ENCODE measurements at regions not wholly inside any gene's neighbourhood (a gene's known extent, or its start where the extent isn't known, plus 50 kb on each side); places are given as distances from the start of the nearest gene placed in this dataset.

GRCh38 chr11:25901415-25901814 is 430.5 kb upstream of the ANO3 start:
- DNase-seq = no peak

GRCh38 chr11:25902476-25902875 is 429.5 kb upstream of the ANO3 start:
- DNase-seq = no peak

DNA sequence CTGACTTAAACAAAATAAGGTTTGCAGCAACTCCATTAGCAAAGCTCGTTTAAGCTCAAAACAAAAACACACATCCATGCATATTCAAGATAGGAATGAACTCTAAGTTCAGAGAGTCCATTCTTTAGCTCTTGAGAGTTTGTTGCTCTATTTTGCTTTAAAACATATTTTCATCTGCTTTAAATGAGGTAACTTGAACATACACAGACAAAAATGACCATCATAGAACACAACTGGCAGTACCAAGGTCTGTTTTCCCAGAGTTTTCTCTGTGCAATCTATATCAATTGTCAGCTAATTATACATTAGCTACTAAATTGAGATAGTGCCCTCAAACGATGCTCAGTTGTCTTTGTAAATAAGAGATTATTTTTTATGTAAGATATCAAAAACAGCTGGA is 423.2 kb upstream of the ANO3 start:
- DNase-seq = no peak

GRCh38 chr11:25910086-25910485 is 421.8 kb upstream of the ANO3 start:
- DNase-seq = no peak

DNA sequence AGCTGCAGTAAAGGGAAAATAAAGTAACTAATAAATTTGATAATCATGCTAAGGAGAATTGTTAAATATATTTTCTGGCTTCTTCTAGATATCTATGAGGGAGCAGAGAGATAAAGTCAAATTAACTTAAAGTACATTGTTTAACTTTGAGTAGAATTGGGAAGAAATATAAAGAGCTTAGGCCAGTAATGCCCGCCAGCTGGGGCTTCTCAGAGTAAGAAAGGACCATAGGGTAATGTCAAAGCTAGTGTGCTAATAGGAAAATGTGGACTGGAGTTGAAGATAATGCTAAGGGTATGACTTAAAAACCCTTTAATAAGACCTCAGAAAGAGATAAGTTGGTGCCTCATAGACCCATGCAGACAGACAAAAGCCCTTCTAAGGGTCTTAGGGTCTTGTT is 411.6 kb upstream of the ANO3 start:
- no peak for DNase-seq

GRCh38 chr11:25924586-25924985 is 407.3 kb upstream of the ANO3 start:
- DNase-seq = no peak

- DNase-seq = no peak
Measured at GRCh38 chr11:25925359-25925758, 406.6 kb upstream of the ANO3 start.

DNA sequence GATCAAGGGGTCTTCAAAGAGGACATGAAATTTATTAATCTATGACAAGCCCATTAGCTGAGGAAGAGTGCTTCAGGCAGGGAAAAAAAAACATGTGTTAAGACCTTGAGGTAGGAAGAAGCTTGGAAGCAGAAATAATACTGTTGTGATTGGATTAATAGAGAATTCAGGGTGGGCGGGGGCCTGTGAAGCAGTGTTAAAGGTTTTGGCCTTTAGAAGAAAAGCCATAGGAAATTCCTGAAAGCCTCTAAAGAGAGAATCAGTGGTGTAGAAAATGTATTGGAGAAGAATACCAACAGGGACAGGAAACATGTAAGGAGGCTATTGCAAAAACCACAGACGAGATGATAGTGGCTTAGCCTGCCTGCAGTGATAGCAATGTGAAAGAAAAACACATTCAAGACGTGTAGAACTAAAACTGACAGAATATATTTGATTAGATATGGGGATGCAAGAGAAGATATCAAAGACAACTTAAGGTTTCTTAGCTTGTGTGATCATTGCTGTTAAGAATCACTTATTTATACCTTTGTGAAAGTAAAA is 404.4 kb upstream of the ANO3 start:
- DNase-seq = no peak

- no peak for DNase-seq
Measured at GRCh38 chr11:25928076-25928475, 403.9 kb upstream of the ANO3 start.

- no peak for DNase-seq
Measured at GRCh38 chr11:25938952-25939351, 393.0 kb upstream of the ANO3 start.

DNA sequence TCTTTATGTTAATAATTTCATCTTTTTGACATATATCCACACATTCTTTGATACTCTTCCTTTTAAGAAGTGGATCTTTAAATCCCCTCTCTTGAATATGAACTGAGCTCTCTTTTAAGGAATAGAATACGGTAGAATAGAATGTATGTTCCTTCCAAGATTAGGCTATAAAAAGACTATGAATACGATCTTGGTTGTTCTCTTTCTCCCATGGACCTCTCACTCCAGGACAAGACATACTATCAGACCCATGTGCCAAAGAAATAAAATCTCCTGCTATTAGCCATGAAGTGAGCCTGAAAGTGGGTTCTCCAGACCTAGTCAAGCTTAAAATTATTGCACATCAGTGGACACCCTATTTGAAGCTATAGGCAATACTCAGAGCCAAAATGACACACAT is 392.2 kb upstream of the ANO3 start:
- no peak for DNase-seq

DNA sequence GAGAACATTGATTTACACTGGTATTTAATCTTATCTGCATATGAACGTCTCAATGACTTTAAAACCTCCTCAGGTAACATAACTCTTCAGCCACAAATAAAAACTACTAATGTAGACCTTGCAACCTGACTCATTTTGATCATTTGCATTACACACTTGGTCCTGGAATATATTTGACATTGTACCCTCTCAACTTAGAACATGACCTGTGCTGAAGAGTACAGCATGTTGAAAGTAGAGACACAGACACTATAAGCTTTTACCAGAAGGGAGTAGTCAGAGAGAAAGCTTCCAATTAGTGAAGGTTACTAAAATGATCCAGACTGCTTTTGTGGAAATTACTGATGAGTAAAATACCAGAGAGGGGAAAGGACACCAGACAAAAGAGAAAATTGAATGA is 390.6 kb upstream of the ANO3 start:
- no peak for DNase-seq

DNA sequence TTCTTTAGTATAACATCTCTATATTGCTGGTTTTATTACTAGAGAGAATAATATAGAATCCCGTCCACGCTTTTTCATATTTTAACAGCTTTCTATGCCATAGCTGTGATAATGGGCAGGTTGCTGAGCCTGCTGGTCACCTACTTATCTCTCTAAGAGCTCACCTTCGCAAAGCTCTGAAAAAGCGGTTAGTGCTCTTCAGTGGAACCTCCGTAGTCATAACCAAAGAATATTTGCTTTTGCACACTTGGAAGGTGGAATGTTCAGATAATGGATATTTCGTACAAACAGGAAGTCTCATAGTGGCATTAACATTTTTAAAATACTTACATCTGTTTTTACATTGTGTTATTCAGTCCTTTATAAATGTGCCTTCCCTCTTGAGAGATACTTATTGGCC is 388.9 kb upstream of the ANO3 start:
- DNase-seq = no peak

GRCh38 chr11:25943777-25944661 is 387.9 kb upstream of the ANO3 start:
- no peak for DNase-seq

DNA sequence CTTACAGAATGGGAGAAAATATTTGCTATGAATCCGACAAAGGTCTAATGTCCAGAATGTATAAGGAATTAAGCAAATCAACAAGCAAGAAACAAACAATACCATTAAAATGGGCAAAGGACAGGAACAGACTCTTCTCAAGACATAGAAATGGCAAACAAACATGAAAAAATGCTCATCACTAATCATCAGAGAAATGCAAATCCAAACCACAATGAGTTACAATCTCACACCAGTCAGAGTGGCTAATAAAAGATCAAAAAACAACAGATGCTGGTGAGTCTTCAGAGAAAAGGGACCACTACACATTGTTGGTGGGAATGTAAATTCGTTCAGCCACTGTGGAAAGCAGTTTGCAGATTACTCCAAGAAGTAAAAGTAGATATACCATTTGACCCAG is 382.0 kb upstream of the ANO3 start:
- no peak for DNase-seq

- no peak for DNase-seq
Measured at GRCh38 chr11:25953006-25953405, 378.9 kb upstream of the ANO3 start.

GRCh38 chr11:25958045-25958444 is 373.9 kb upstream of the ANO3 start:
- DNase-seq = no peak

GRCh38 chr11:25961539-25961938 is 370.4 kb upstream of the ANO3 start:
- DNase-seq = no peak

GRCh38 chr11:25970726-25971508 is 361.0 kb upstream of the ANO3 start:
- DNase-seq = no peak

- no peak for DNase-seq
Measured at GRCh38 chr11:25980091-25980490, 351.8 kb upstream of the ANO3 start.

- peak; percentile 23 for DNase-seq
Measured at GRCh38 chr11:25981998-25982397, 349.9 kb upstream of the ANO3 start.

GRCh38 chr11:25983280-25983679 is 348.6 kb upstream of the ANO3 start:
- no peak for DNase-seq

DNA sequence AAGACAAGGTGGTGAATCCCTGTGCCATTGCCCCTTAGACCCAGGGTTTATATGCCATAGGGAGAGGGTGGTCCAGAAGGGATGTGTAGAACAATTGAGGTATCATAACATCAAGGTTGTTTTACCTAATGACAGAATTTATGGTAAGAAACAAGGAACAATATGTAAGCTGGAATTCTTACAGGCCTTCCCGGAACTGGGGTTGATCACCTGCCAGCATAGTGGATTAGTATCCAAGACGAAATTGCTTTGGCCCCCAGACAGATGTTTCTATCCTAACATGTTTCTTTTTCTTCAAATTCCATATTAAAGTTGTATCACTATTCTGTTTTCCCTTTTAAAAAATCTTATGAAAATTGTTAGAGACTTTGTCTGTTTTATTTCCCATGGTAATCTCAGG is 343.8 kb upstream of the ANO3 start:
- no peak for DNase-seq

DNA sequence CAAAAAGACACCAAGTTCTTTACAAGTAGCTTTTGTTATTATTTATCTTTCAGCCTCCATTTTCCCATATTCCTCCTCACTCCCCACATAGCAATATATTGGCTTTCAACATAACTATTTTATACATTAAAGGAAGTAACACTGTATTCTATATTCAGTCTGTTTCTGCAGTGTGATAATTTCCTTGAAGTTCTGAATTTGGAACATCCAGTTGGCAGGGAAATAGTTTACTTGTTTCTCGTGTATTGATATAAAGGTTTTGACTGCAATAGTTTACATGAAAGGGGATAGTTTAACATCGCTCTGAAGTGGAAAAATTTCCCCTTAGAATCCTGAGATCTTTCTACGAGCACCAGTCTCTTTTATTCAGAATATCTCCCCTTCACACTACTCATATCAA is 341.5 kb upstream of the ANO3 start:
- no peak for DNase-seq

Measured in suppressor macrophage treated with lipopolysaccharide for 4 hours (primary cell).